ENCODE measurements at regions not wholly inside any gene's neighbourhood (a gene's known extent, or its start where the extent isn't known, plus 50 kb on each side); places are given as distances from the start of the nearest gene placed in this dataset.

DNA sequence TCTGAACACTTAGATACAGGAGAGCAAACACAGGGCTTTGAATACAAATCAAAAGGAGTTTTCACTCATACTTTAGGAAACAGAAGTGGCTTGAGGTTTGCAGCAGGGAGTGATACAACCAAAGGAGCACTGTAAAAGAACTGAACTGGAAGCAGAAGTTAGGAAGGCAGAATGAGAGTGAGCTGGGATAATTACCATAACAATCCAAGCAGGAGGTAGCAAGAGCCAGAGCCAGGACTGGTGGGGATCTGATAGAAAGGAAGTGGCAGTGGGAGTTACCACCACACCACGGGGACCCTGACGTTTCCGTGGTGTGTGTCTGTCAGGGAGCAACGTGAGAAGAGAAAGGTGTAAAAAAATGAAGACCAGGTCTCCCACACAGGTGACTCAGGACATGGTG lies 81.3 kb upstream of the EPB41L3 start:
- peaks cover 52% of the 10 kb centered on the region for H3K27me3 ChIP-seq (ENCODE audit: control insufficient read depth, insufficient read depth, low read length)
- no peaks in the 10 kb centered on the region for H3K36me3 ChIP-seq (ENCODE audit: control insufficient read depth, insufficient read depth, low read length)
- peak overlapping the region; percentile 41 for H3K4me3 ChIP-seq (ENCODE audit: low read depth, low read length)
- no peaks in the 10 kb centered on the region for H3K9me3 ChIP-seq (ENCODE audit: control insufficient read depth, insufficient read depth, low read length)
- H3K9ac ChIP-seq (ENCODE audit: low read depth, low read length) = no peak overlapping the region
- H3K27ac ChIP-seq (ENCODE audit: low read depth, low read length) = peak overlapping the region; percentile 16
- peaks cover 23% of the 10 kb centered on the region for H3K4me1 ChIP-seq (ENCODE audit: control insufficient read depth, insufficient read depth, low read length)

DNA sequence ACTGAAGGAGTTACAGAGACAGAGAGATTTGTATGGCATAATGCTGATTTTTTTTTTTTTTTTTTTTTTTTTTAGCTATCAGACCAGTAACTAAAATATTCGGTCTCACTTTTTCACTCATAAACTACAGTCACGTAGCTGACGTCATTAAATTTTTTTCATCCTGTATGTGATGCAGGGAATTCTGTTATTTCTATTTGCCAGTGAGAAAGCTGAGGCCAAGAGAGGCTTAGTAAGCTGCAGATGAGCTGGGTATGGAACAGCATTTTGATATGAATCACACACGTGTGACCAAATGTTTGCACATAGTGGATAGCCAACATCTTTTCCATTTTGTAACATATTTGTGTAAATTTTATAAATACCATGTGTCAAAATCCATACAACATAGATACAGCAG lies 79.1 kb upstream of the EPB41L3 start:
- no peaks in the 10 kb centered on the region for H3K9me3 ChIP-seq (ENCODE audit: control insufficient read depth, insufficient read depth, low read length)
- peaks cover 30% of the 10 kb centered on the region for H3K27me3 ChIP-seq (ENCODE audit: control insufficient read depth, insufficient read depth, low read length)
- no peak overlapping the region for H3K9ac ChIP-seq (ENCODE audit: low read depth, low read length)
- no peak overlapping the region for H3K27ac ChIP-seq (ENCODE audit: low read depth, low read length)
- no peak overlapping the region for H3K4me3 ChIP-seq (ENCODE audit: low read depth, low read length)
- H3K4me1 ChIP-seq (ENCODE audit: control insufficient read depth, insufficient read depth, low read length) = peaks cover 22% of the 10 kb centered on the region
- no peaks in the 10 kb centered on the region for H3K36me3 ChIP-seq (ENCODE audit: control insufficient read depth, insufficient read depth, low read length)

DNA sequence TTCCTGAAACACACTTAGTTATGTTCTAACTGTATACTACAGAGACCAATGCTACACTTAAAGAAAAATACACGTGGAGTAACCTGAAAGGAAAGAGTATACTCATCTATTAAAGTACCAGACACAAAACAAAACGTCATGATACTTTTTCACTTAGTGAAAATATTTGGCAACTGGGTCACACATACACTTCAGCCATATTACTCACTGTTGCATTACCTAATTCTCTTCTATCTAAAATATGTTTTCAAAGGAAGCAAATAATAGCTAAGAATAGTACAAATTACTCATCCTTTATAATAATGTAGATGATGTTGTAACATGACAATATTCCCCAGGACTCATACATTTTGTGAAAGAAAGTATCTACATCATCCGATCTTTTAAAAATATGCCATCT lies 76.5 kb upstream of the EPB41L3 start:
- no peaks in the 10 kb centered on the region for H3K36me3 ChIP-seq (ENCODE audit: control insufficient read depth, insufficient read depth, low read length)
- H3K27me3 ChIP-seq (ENCODE audit: control insufficient read depth, insufficient read depth, low read length) = peaks cover 4% of the 10 kb centered on the region

DNA sequence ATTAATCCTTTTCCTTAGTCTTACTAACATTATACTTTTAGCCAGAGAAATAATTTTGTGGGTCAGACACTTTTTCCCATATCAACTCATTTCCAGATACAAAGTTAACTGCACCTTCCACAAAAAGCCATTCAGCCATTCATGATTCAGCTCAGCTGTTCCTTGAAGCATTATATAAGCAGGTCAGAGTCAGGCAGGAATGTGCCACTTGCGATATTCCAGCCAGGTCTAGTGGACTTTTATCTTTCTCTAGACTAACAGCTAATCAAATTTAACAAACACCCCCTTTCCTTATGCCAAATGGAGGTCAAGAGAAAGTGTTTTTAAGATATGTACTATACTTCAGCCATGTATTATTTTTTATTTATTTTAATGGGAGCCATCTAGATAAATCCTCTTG lies 75.6 kb upstream of the EPB41L3 start:
- Histone ChIP-seq H3K27me3 (ENCODE audit: control insufficient read depth, insufficient read depth, low read length) (no peaks in the 10 kb centered on the region), H3K36me3 (ENCODE audit: control insufficient read depth, insufficient read depth, low read length) (no peaks in the 10 kb centered on the region), H3K9me3 (ENCODE audit: control insufficient read depth, insufficient read depth, low read length) (no peaks in the 10 kb centered on the region), H3K4me3 (ENCODE audit: low read depth, low read length) (no peak overlapping the region), H3K4me1 (ENCODE audit: control insufficient read depth, insufficient read depth, low read length) (peaks cover 4% of the 10 kb centered on the region), H3K27ac (ENCODE audit: low read depth, low read length) (no peak overlapping the region), H3K9ac (ENCODE audit: low read depth, low read length) (no peak overlapping the region)

More for the DNA sequence above, 76.5 kb upstream of the EPB41L3 start:
- Histone ChIP-seq H3K4me3 (ENCODE audit: low read depth, low read length) (no peak overlapping the region), H3K9me3 (ENCODE audit: control insufficient read depth, insufficient read depth, low read length) (no peaks in the 10 kb centered on the region), H3K27ac (ENCODE audit: low read depth, low read length) (no peak overlapping the region), H3K4me1 (ENCODE audit: control insufficient read depth, insufficient read depth, low read length) (peaks cover 13% of the 10 kb centered on the region), H3K9ac (ENCODE audit: low read depth, low read length) (no peak overlapping the region)

DNA sequence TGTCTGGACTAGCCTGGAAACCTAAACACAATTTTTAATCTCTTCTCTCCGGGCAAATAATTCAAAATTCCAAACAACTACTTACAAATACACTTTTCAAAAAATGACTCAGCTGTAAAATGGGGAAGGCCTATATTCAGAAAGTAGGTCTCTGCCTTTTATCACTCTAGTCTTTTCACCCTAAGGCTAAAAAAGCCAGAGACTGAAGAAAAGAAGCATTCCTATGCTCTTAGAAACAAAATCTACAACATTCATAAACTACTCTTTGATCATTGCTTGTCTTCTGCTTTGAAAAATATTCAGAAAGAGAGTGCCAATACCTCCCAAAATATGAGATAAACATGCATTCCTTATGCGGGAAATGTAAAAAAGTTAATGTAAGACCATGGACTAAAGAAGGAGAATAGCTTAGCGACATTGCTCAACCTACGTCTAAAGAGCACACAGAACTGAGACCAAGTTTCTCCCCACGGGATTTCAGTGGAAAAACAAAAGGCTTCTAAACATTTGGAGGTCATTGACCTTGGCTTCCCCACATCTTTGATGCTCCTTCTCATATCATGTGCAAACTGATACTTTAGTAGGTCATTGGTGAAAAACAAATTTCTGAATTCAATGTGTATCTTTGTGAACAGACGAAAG lies 74.4 kb upstream of the EPB41L3 start:
- Histone ChIP-seq H3K36me3 (ENCODE audit: control insufficient read depth, insufficient read depth, low read length) (no peaks in the 10 kb centered on the region), H3K4me1 (ENCODE audit: control insufficient read depth, insufficient read depth, low read length) (no peaks in the 10 kb centered on the region)

DNA sequence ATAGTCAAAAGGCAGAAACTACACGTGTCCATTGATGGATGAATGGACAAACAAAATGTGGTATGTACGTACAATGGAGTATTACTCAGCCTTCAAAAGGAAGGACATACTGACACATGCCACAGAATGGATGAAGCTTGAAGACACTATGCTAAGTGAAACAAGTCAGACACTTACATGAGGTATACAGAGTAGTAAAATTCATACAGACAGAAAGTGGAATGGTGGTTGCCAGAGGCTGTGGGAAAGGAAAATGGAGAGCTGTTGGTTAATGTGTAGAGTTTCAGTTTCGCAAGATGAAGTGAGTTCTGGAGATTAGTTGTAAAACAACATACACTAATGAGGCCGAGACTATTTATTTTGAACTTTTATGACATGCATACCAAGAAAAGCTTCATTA lies 67.4 kb upstream of the EPB41L3 start:
- Histone ChIP-seq H3K27me3 (ENCODE audit: control insufficient read depth, insufficient read depth, low read length) (no peaks in the 10 kb centered on the region), H3K9ac (ENCODE audit: low read depth, low read length) (no peak overlapping the region), H3K4me3 (ENCODE audit: low read depth, low read length) (no peak overlapping the region), H3K4me1 (ENCODE audit: control insufficient read depth, insufficient read depth, low read length) (no peaks in the 10 kb centered on the region), H3K36me3 (ENCODE audit: control insufficient read depth, insufficient read depth, low read length) (no peaks in the 10 kb centered on the region), H3K9me3 (ENCODE audit: control insufficient read depth, insufficient read depth, low read length) (no peaks in the 10 kb centered on the region), H3K27ac (ENCODE audit: low read depth, low read length) (no peak overlapping the region)

More for the DNA sequence above, 74.4 kb upstream of the EPB41L3 start:
- H3K27ac ChIP-seq (ENCODE audit: low read depth, low read length) = no peak overlapping the region
- no peak overlapping the region for H3K9ac ChIP-seq (ENCODE audit: low read depth, low read length)
- no peaks in the 10 kb centered on the region for H3K27me3 ChIP-seq (ENCODE audit: control insufficient read depth, insufficient read depth, low read length)
- H3K9me3 ChIP-seq (ENCODE audit: control insufficient read depth, insufficient read depth, low read length) = no peaks in the 10 kb centered on the region
- H3K4me3 ChIP-seq (ENCODE audit: low read depth, low read length) = no peak overlapping the region

DNA sequence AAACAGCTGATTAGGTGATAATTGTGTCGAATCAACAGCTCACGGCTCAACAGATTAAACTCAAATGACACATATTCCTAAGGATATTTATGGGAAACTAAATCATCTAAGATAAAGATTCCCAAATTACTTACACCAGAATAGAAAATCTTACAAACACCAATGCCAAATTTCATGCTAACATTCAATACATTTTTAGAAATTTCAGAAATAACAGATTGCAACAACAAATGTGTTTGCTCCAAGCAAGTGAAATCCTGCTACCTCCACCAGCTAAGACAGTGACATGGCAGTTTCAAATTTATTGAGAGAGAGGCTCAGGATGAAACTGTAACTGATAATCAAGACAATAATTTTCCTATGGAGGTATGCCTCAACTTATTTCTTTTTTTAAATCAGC lies 65.0 kb upstream of the EPB41L3 start:
- no peaks in the 10 kb centered on the region for H3K9me3 ChIP-seq (ENCODE audit: control insufficient read depth, insufficient read depth, low read length)
- H3K4me1 ChIP-seq (ENCODE audit: control insufficient read depth, insufficient read depth, low read length) = no peaks in the 10 kb centered on the region
- H3K36me3 ChIP-seq (ENCODE audit: control insufficient read depth, insufficient read depth, low read length) = no peaks in the 10 kb centered on the region
- H3K27me3 ChIP-seq (ENCODE audit: control insufficient read depth, insufficient read depth, low read length) = no peaks in the 10 kb centered on the region
- no peak overlapping the region for H3K4me3 ChIP-seq (ENCODE audit: low read depth, low read length)
- H3K9ac ChIP-seq (ENCODE audit: low read depth, low read length) = no peak overlapping the region
- no peak overlapping the region for H3K27ac ChIP-seq (ENCODE audit: low read depth, low read length)

DNA sequence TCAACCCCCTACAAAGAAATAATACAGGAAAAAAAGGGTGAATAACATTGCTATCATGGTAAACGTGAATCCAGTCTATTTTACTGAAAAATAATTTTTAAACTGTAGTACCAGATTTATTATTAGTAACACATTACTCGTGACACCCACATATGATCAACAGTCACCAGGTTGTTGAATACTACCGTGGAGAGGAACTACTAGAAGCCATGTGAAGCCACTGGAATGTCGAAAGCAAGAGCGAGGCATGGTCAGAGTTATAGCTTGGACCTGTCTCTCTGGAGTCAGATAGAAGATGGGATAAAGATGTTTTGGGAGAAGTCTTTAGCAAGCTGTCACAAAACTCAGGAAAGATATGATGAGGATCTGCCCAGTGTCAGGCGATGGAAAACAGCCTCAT lies 63.2 kb upstream of the EPB41L3 start:
- H3K9ac ChIP-seq (ENCODE audit: low read depth, low read length) = no peak overlapping the region
- H3K9me3 ChIP-seq (ENCODE audit: control insufficient read depth, insufficient read depth, low read length) = no peaks in the 10 kb centered on the region
- no peaks in the 10 kb centered on the region for H3K4me1 ChIP-seq (ENCODE audit: control insufficient read depth, insufficient read depth, low read length)
- no peaks in the 10 kb centered on the region for H3K27me3 ChIP-seq (ENCODE audit: control insufficient read depth, insufficient read depth, low read length)
- H3K27ac ChIP-seq (ENCODE audit: low read depth, low read length) = no peak overlapping the region
- H3K4me3 ChIP-seq (ENCODE audit: low read depth, low read length) = no peak overlapping the region
- H3K36me3 ChIP-seq (ENCODE audit: control insufficient read depth, insufficient read depth, low read length) = no peaks in the 10 kb centered on the region

DNA sequence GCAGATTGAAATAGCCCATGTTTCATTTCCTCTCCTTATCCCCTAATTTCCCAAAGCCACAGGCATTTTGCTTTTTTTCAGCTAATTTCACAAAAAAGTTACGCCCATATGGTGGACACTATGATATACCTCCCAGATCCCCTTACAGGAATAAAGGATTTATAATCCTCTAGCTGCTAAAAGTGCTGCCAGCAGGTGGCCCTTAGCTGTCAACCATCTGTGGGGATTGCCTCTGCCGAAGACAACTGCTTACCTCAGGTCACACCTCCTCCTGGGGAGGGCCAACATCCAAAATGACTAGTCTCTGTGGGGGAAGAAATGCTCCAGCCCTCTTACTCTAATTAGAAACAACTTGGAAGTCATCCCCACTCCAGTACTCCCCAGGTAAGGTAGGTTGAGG lies 61.0 kb upstream of the EPB41L3 start:
- Histone ChIP-seq H3K27ac (ENCODE audit: low read depth, low read length) (no peak overlapping the region), H3K27me3 (ENCODE audit: control insufficient read depth, insufficient read depth, low read length) (no peaks in the 10 kb centered on the region), H3K9me3 (ENCODE audit: control insufficient read depth, insufficient read depth, low read length) (no peaks in the 10 kb centered on the region), H3K36me3 (ENCODE audit: control insufficient read depth, insufficient read depth, low read length) (no peaks in the 10 kb centered on the region), H3K4me1 (ENCODE audit: control insufficient read depth, insufficient read depth, low read length) (peaks cover 9% of the 10 kb centered on the region), H3K4me3 (ENCODE audit: low read depth, low read length) (no peak overlapping the region), H3K9ac (ENCODE audit: low read depth, low read length) (no peak overlapping the region)

DNA sequence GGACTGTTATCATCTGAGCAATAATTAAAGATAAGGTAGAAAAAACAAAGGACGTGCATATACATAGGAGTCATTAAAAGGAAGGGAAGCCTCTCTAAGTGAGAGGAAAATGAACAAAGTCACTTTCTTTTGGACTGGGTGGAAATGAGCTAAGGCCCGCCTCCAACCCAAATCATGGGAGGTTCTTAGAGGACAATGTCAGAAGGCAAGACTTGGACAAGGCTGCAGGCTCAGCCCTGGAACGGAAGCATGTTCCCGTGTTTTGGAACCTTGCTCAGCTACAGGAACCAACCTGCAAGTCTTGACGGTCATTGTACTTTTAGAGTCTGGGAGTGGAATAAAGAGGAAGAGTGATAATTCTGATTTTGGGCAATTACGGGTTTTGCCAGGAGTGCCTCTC lies 59.4 kb upstream of the EPB41L3 start:
- Histone ChIP-seq H3K27me3 (ENCODE audit: control insufficient read depth, insufficient read depth, low read length) (no peaks in the 10 kb centered on the region), H3K4me3 (ENCODE audit: low read depth, low read length) (no peak overlapping the region), H3K36me3 (ENCODE audit: control insufficient read depth, insufficient read depth, low read length) (no peaks in the 10 kb centered on the region), H3K4me1 (ENCODE audit: control insufficient read depth, insufficient read depth, low read length) (peaks cover 9% of the 10 kb centered on the region), H3K9ac (ENCODE audit: low read depth, low read length) (no peak overlapping the region), H3K9me3 (ENCODE audit: control insufficient read depth, insufficient read depth, low read length) (no peaks in the 10 kb centered on the region), H3K27ac (ENCODE audit: low read depth, low read length) (no peak overlapping the region)

DNA sequence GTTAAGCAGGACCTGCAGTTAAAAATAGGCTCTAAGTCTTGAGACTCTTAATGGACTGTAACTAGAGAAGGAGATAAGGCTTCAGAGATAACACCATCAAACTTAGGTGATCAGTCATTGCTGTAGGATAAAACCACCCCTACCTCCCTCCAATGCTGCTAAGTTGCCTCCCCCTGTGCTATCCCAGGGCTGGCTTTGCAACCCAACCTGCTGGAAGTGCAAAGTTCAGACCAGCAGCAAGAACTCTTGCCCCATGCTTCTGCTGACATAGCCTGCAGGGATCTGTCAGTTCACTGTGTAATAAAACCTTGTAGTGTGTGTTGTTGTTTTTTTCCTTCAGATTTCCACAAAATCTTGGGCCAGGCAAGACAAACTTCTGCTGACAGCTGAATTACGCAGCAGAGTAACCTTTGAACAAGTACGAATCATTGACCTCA lies 57.4 kb upstream of the EPB41L3 start:
- no peaks in the 10 kb centered on the region for H3K36me3 ChIP-seq (ENCODE audit: control insufficient read depth, insufficient read depth, low read length)
- no peak overlapping the region for H3K4me3 ChIP-seq (ENCODE audit: low read depth, low read length)
- no peak overlapping the region for H3K27ac ChIP-seq (ENCODE audit: low read depth, low read length)
- no peaks in the 10 kb centered on the region for H3K9me3 ChIP-seq (ENCODE audit: control insufficient read depth, insufficient read depth, low read length)
- no peaks in the 10 kb centered on the region for H3K27me3 ChIP-seq (ENCODE audit: control insufficient read depth, insufficient read depth, low read length)
- H3K4me1 ChIP-seq (ENCODE audit: control insufficient read depth, insufficient read depth, low read length) = peaks cover 9% of the 10 kb centered on the region
- H3K9ac ChIP-seq (ENCODE audit: low read depth, low read length) = no peak overlapping the region

All from HUES48 (cell line).